ENCODE measurements at regions not wholly inside any gene's neighbourhood (a gene's known extent, or its start where the extent isn't known, plus 50 kb on each side); places are given as distances from the start of the nearest gene placed in this dataset.

DNA sequence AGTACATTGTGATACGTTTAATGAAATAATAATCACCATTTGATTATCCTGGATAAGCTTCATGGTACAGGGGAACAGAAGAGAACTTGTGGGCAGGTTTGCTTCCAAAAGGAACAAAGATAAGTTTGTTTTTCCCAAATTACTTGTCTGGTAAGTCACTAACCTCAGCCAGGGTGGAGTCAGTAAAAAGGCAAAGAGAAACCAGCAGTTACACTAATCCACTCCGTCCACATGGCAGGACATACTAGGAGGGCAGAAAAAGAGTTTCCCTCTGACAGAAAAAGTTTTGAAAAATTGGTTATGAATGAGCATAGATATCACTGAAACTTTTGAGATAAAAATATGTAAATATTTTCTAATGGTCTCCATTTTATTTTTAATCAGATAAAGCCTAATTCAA, 285.9 kb downstream of the IL15 start:
- TF ChIP-seq, protein P1, sequence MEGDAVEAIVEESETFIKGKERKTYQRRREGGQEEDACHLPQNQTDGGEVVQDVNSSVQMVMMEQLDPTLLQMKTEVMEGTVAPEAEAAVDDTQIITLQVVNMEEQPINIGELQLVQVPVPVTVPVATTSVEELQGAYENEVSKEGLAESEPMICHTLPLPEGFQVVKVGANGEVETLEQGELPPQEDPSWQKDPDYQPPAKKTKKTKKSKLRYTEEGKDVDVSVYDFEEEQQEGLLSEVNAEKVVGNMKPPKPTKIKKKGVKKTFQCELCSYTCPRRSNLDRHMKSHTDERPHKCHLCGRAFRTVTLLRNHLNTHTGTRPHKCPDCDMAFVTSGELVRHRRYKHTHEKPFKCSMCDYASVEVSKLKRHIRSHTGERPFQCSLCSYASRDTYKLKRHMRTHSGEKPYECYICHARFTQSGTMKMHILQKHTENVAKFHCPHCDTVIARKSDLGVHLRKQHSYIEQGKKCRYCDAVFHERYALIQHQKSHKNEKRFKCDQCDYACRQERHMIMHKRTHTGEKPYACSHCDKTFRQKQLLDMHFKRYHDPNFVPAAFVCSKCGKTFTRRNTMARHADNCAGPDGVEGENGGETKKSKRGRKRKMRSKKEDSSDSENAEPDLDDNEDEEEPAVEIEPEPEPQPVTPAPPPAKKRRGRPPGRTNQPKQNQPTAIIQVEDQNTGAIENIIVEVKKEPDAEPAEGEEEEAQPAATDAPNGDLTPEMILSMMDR (IDR thresholded peaks at IDR 0.05; ENCODE audit: insufficient read depth, low read depth, low read length): no peak
- TF ChIP-seq EZH2 (IDR thresholded peaks at IDR 0.05; ENCODE audit: insufficient read depth, low read length): no peak

Data from astrocyte (in vitro differentiated cells and primary cell).